ENCODE measurements at regions not wholly inside any gene's neighbourhood (a gene's known extent, or its start where the extent isn't known, plus 50 kb on each side); places are given as distances from the start of the nearest gene placed in this dataset.

GRCh38 chr6:109897561-109898080, 80.5 kb upstream of the GPR6 start:
- no peak for TF ChIP-seq SMC3 (IDR thresholded peaks at IDR 0.05)
- TF ChIP-seq MYC (IDR thresholded peaks at IDR 0.05; ENCODE audit: borderline replicate concordance, low read length) = no peak
